Suprapubic skin (tissue), 4 donors: ENCODE measurements at regions not wholly inside any gene's neighbourhood (a gene's known extent, or its start where the extent isn't known, plus 50 kb on each side); places are given as distances from the start of the nearest gene placed in this dataset.

Experiments used
- DNase-seq, 2 donors: peaks; one replicate each; pipeline ENCODE4 v3.0.0-alpha.2; 2019; ENCODE audit warnings: low spot score in 2 of 2
- H3K27ac ChIP-seq: fragments of 200-600 bp; sonication (generic); one replicate; pipeline ENCODE4 v1.5.1; 2019
- H3K27me3 ChIP-seq: fragments of 200-600 bp; sonication (generic); one replicate; pipeline ENCODE4 v1.5.1; 2019
- H3K36me3 ChIP-seq: fragments of 200-600 bp; sonication (generic); one replicate; pipeline ENCODE4 v1.5.1; 2019
- H3K4me1 ChIP-seq: fragments of 200-600 bp; sonication (generic); one replicate; pipeline ENCODE4 v1.5.1; 2019
- H3K4me3 ChIP-seq: fragments of 200-600 bp; sonication (generic); one replicate; pipeline ENCODE4 v1.5.1; 2019; ENCODE audit warnings: mild to moderate bottlenecking
- H3K9me3 ChIP-seq: fragments of 200-600 bp; sonication (generic); one replicate; pipeline ENCODE4 v1.5.1; 2019
- EP300 ChIP-seq: sonication (generic); formaldehyde crosslinking; IDR thresholded peaks from one replicate; pipeline ENCODE4 v1.6.1; 2017; ENCODE audit warnings: antibody characterized with exemption
- POLR2A ChIP-seq, 2 donors: fragments of 450-650 bp; IDR thresholded peaks; one replicate each; pipeline ENCODE4 v1.6.1; 2017; ENCODE audit warnings: antibody characterized with exemption in 2 of 2, mild to moderate bottlenecking in 2 of 2, moderate library complexity in 2 of 2
- POLR2AphosphoS5 ChIP-seq, 3 donors: sonication (generic); formaldehyde crosslinking; IDR thresholded peaks; one replicate each; pipeline ENCODE4 v1.6.1; 2017; ENCODE audit warnings: antibody characterized with exemption in 3 of 3
- WGBS: methylation state at CpG from one replicate; pipeline ENCODE4 v1.1.5; 2018; 5-methylcytosine and 5-hydroxymethylcytosine counted together
- TF ChIP-seq, protein P1 (sequence below), 2 donors: fragments of 200-600 bp in 1 of 2; fragments of 450-650 bp in 1 of 2; sonication (generic) in 1 of 2; IDR thresholded peaks; one replicate each; pipeline ENCODE4 v1.5.1; 2016 to 2019; ENCODE audit warnings: antibody characterized with exemption in 2 of 2, mild to moderate bottlenecking in 1 of 2, moderate library complexity in 1 of 2

DNA sequence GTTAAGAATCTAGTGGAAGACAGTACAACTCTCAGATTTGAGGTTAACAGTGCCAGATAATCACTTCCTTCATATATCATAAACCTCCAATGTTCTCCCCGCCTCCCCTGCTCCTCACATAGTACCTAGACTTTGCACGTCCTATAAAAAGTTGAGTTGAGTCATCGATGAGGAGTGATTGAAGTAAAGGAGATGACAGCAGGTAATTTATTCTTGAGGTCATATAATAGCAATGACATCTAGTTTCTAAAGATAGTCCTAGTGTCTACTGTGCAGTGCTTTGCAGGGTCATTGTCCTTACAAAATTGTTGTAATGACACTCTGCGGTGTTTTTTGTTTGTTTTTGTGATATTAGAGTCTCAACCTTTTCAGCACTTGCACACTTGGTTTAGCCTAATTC is 510.5 kb upstream of the LRFN5 start:
- Histone ChIP-seq H3K27ac (no peak overlapping the region), H3K4me3 (no peak overlapping the region), H3K9me3 (no peaks in the 10 kb centered on the region), H3K36me3 (no peaks in the 10 kb centered on the region), H3K27me3 (no peaks in the 10 kb centered on the region), H3K4me1 (no peaks in the 10 kb centered on the region)
- 83% methylated on average over 4 of the region's 4 CpGs for WGBS
- DNase-seq = no peak
- TF ChIP-seq POLR2A (IDR thresholded peaks at IDR 0.05) (no peak), EP300 (no peak), POLR2AphosphoS5 (IDR thresholded peaks at IDR 0.05) (no peak)
- TF ChIP-seq, protein P1, sequence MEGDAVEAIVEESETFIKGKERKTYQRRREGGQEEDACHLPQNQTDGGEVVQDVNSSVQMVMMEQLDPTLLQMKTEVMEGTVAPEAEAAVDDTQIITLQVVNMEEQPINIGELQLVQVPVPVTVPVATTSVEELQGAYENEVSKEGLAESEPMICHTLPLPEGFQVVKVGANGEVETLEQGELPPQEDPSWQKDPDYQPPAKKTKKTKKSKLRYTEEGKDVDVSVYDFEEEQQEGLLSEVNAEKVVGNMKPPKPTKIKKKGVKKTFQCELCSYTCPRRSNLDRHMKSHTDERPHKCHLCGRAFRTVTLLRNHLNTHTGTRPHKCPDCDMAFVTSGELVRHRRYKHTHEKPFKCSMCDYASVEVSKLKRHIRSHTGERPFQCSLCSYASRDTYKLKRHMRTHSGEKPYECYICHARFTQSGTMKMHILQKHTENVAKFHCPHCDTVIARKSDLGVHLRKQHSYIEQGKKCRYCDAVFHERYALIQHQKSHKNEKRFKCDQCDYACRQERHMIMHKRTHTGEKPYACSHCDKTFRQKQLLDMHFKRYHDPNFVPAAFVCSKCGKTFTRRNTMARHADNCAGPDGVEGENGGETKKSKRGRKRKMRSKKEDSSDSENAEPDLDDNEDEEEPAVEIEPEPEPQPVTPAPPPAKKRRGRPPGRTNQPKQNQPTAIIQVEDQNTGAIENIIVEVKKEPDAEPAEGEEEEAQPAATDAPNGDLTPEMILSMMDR (IDR thresholded peaks at IDR 0.05) = no peak

DNA sequence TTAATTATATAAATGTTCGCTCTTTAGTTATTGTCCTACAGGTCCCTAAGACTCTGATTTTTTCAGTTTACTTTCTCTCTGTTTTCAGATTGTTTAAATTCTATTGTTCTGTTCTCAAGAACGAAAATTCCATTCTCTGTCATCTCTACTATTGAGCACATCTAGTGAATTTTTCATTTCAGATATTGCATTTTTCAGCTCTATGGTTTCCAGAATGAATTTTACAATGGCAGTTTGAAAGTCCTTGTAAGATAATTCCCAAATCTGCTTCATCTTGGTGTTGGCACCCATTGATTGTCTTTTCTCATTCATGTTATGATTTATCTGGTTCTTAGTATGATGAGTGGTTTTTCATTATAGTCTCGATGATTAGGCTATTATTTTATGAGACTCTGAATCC is 519.6 kb upstream of the LRFN5 start:
- no peak for TF ChIP-seq POLR2A (IDR thresholded peaks at IDR 0.05)
- no peak for TF ChIP-seq POLR2AphosphoS5 (IDR thresholded peaks at IDR 0.05)
- no peak for TF ChIP-seq EP300
- TF ChIP-seq, protein P1 (IDR thresholded peaks at IDR 0.05) = no peak
- no peak for DNase-seq
- H3K27me3 ChIP-seq = no peaks in the 10 kb centered on the region
- no peak overlapping the region for H3K27ac ChIP-seq
- H3K4me3 ChIP-seq = no peak overlapping the region
- H3K9me3 ChIP-seq = peaks cover 9% of the 10 kb centered on the region
- no peaks in the 10 kb centered on the region for H3K36me3 ChIP-seq
- H3K4me1 ChIP-seq = no peaks in the 10 kb centered on the region
- WGBS = 92% methylated on average over 3 of the region's 3 CpGs

DNA sequence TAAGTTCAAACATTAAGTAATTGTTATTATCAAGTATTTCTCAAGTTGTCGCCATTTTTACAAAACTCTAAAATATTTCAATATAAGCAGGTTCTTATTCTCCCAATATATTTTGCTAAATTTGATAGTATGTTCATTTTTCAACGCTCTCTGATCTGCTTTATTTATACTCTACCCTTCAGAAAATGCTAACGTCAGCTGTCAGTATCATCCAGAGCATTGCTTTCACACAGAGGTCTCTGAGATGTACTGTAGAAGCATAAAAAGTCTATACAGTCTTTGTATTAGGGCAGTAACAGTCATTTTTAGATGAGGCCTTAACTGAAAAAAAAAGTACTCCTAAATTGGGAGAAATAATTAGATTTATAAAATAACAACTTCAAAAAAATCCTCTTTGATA is 533.1 kb upstream of the LRFN5 start:
- Histone ChIP-seq H3K9me3 (no peaks in the 10 kb centered on the region), H3K4me1 (no peaks in the 10 kb centered on the region), H3K27ac (no peak overlapping the region), H3K4me3 (no peak overlapping the region), H3K27me3 (no peaks in the 10 kb centered on the region), H3K36me3 (no peaks in the 10 kb centered on the region)
- TF ChIP-seq EP300 = no peak
- TF ChIP-seq POLR2AphosphoS5 (IDR thresholded peaks at IDR 0.05) = no peak
- TF ChIP-seq, protein P1 (IDR thresholded peaks at IDR 0.05) = no peak
- TF ChIP-seq POLR2A (IDR thresholded peaks at IDR 0.05) = no peak
- no peak for DNase-seq
- 87% methylated on average over 3 of the region's 3 CpGs for WGBS

DNA sequence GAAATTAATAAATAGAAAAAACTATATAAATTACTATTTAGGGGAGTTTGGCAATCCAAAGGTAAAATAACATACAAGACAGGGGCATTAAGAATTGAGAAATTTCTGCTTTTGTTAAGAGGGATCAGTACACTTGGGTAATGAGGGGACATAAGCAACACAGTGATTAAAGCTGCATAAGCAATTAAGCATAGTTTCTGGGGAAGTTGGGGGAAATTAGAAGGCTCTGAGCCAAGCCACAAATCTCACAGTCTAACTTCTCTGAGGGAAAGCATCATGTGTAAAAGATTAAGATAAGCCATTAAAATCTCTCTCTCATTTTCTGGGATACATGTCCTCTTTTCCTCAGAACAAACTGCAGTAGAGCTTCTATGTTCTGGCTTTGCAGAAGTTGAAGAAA is 533.9 kb upstream of the LRFN5 start:
- DNase-seq = no peak
- Histone ChIP-seq H3K27ac (no peak overlapping the region), H3K4me1 (no peaks in the 10 kb centered on the region), H3K9me3 (no peaks in the 10 kb centered on the region), H3K36me3 (no peaks in the 10 kb centered on the region), H3K27me3 (no peaks in the 10 kb centered on the region), H3K4me3 (no peak overlapping the region)
- no peak for TF ChIP-seq POLR2AphosphoS5 (IDR thresholded peaks at IDR 0.05)
- TF ChIP-seq EP300 = no peak
- TF ChIP-seq, protein P1 (IDR thresholded peaks at IDR 0.05) = no peak

DNA sequence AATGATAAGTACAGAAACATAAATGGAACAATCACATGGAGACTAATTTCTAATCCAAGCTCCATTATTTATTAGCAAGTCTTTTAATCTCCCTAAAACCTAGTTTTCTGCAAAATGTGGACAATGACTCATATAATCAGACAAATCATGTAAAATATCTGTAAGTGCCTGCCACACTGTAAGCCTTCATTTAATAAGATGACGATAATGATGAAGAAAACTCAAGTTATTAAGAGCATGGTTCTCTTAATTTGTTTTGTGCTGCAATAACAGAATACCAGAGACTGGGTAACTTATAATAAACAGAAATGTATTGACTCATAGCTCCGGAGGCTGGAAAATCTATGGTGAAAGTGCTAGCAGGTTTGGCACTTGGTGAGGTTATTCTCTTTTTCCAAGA is 535.3 kb upstream of the LRFN5 start:
- no peak for DNase-seq
- 92% methylated on average over 2 of the region's 2 CpGs for WGBS
- H3K4me3 ChIP-seq = no peak overlapping the region
- TF ChIP-seq EP300 (no peak), POLR2AphosphoS5 (IDR thresholded peaks at IDR 0.05) (no peak), POLR2A (IDR thresholded peaks at IDR 0.05) (no peak)
- no peaks in the 10 kb centered on the region for H3K27me3 ChIP-seq
- H3K36me3 ChIP-seq = no peaks in the 10 kb centered on the region
- H3K4me1 ChIP-seq = no peaks in the 10 kb centered on the region
- no peaks in the 10 kb centered on the region for H3K9me3 ChIP-seq
- H3K27ac ChIP-seq = no peak overlapping the region

DNA sequence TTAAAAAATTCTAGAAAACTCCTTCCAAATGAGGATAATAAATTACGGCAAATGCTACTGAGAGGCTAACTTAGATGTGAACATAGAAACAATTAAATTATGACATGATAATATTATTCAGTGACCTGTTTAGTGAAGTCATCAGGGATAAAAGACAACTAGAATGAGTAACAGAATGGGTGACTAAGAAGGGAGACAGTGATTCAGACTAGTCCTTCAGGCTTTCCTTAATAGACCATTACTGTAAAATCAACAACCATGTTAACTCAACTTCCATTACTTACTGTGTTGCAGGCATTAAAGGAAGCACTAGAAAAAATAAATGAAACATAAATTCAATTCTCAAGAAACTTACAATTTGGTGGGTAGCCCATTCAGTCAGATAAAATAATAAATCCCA is 543.9 kb upstream of the LRFN5 start:
- 79% methylated on average over 1 of the region's 1 CpG for WGBS
- Histone ChIP-seq H3K4me3 (no peak overlapping the region), H3K9me3 (no peaks in the 10 kb centered on the region), H3K36me3 (no peaks in the 10 kb centered on the region), H3K27me3 (no peaks in the 10 kb centered on the region), H3K4me1 (no peaks in the 10 kb centered on the region), H3K27ac (no peak overlapping the region)
- TF ChIP-seq EP300 = no peak
- TF ChIP-seq, protein P1 (IDR thresholded peaks at IDR 0.05) = no peak
- TF ChIP-seq POLR2AphosphoS5 (IDR thresholded peaks at IDR 0.05) = no peak
- no peak for TF ChIP-seq POLR2A (IDR thresholded peaks at IDR 0.05)
- no peak for DNase-seq
